Breast epithelium (tissue), 4 donors: ENCODE measurements at regions not wholly inside any gene's neighbourhood (a gene's known extent, or its start where the extent isn't known, plus 50 kb on each side); places are given as distances from the start of the nearest gene placed in this dataset.

Experiments
- DNase-seq, 2 donors: peaks; one replicate each; pipeline ENCODE4 v3.0.0-alpha.2; 2019; ENCODE audit warnings: low spot score in 2 of 2
- H3K27ac ChIP-seq, 2 donors: fragments of 200-600 bp; sonication (generic) in 1 of 2; one replicate each; pipeline ENCODE4 v1.5.1; 2016 to 2019; ENCODE audit warnings: mild to moderate bottlenecking in 1 of 2
- H3K27me3 ChIP-seq, 2 donors: fragments of 200-600 bp; sonication (generic) in 1 of 2; one replicate each; pipeline versions ENCODE4 v1.5.1 to v1.6.0; 2017 to 2019; ENCODE audit warnings: control low read depth in 1 of 2, mild to moderate bottlenecking in 1 of 2
- H3K36me3 ChIP-seq: fragments of 200-600 bp; one replicate; pipeline ENCODE4 v1.5.1; 2019
- H3K4me1 ChIP-seq, 2 donors: fragments of 200-600 bp; sonication (generic); one replicate each; pipeline ENCODE4 v1.5.1; 2016 to 2019; ENCODE audit warnings: control low read depth in 1 of 2
- H3K4me3 ChIP-seq, 3 donors: fragments of 200-600 bp; sonication (generic); 1 replicate in 2 of 3; 2 replicates in 1 of 3; pipeline ENCODE4 v1.5.1; 2016 to 2019; ENCODE audit warnings: mild to moderate bottlenecking in 3 of 3, moderate library complexity in 2 of 3
- H3K9me3 ChIP-seq, 2 donors: fragments of 200-600 bp; sonication (generic) in 1 of 2; one replicate each; pipeline ENCODE4 v1.5.1; 2016 to 2019; ENCODE audit warnings: control low read depth in 1 of 2
- POLR2A ChIP-seq: fragments of 450-650 bp; IDR thresholded peaks from one replicate; pipeline ENCODE4 v1.6.1; 2016; ENCODE audit warnings: antibody characterized with exemption, mild to moderate bottlenecking, moderate library complexity
- POLR2AphosphoS5 ChIP-seq, 3 donors: sonication (generic); formaldehyde crosslinking; IDR thresholded peaks; one replicate each; pipeline ENCODE4 v1.6.1; 2017; ENCODE audit warnings: antibody characterized with exemption in 3 of 3
- intact Hi-C: fragments of 100-400 bp; cut with DNase I; formaldehyde crosslinking; loops from one replicate; pipeline ENCODE4 v1.15.1; 2023; ENCODE audit warnings: low total_unique reads
- TF ChIP-seq, protein P1 (sequence below), 3 donors: fragments of 450-650 bp; IDR thresholded peaks; one replicate each; pipeline ENCODE4 v1.5.1; 2016 to 2017; ENCODE audit warnings: antibody characterized with exemption in 3 of 3, mild to moderate bottlenecking in 3 of 3, moderate library complexity in 3 of 3

DNA sequence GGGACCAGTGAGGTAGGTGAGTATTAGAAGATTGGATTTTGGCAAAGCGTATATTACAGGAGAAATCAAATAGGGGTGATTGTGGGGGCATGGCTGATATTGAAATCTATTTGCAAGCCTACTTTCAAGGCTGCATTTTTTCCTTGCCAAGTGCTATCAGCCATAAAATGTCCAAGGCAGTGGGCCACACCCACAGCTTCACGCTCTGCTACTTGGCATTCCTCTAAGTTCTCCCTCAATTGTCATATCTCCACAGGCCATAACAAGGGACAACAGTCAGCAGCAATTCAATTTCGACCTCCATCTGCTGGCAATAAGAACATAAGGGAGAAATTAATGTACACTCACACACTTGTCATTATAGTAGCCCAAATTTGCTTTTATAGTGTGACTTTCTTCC lies 667.1 kb upstream of the PKN2 start:
- Histone ChIP-seq H3K4me3 (no peak overlapping the region), H3K9me3 (no peaks in the 10 kb centered on the region)

GRCh38 chr1:88021529-88021928 lies 662.5 kb upstream of the PKN2 start:
- Histone ChIP-seq H3K36me3 (no peaks in the 10 kb centered on the region), H3K4me1 (no peaks in the 10 kb centered on the region), H3K27me3 (no peaks in the 10 kb centered on the region), H3K27ac (no peak overlapping the region), H3K9me3 (no peaks in the 10 kb centered on the region), H3K4me3 (no peak overlapping the region)
- DNase-seq: no peak
- intact Hi-C loops: no loop called here
- no peak for TF ChIP-seq POLR2AphosphoS5 (IDR thresholded peaks at IDR 0.05)
- TF ChIP-seq, protein P1, sequence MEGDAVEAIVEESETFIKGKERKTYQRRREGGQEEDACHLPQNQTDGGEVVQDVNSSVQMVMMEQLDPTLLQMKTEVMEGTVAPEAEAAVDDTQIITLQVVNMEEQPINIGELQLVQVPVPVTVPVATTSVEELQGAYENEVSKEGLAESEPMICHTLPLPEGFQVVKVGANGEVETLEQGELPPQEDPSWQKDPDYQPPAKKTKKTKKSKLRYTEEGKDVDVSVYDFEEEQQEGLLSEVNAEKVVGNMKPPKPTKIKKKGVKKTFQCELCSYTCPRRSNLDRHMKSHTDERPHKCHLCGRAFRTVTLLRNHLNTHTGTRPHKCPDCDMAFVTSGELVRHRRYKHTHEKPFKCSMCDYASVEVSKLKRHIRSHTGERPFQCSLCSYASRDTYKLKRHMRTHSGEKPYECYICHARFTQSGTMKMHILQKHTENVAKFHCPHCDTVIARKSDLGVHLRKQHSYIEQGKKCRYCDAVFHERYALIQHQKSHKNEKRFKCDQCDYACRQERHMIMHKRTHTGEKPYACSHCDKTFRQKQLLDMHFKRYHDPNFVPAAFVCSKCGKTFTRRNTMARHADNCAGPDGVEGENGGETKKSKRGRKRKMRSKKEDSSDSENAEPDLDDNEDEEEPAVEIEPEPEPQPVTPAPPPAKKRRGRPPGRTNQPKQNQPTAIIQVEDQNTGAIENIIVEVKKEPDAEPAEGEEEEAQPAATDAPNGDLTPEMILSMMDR (IDR thresholded peaks at IDR 0.05): no peak
- TF ChIP-seq POLR2A: no peak

More for the DNA sequence above, 667.1 kb upstream of the PKN2 start:
- intact Hi-C loops: no loop called here
- Histone ChIP-seq H3K27me3 (no peaks in the 10 kb centered on the region), H3K36me3 (no peaks in the 10 kb centered on the region), H3K27ac (no peak overlapping the region), H3K4me1 (no peaks in the 10 kb centered on the region)
- TF ChIP-seq, protein P1 (IDR thresholded peaks at IDR 0.05): no peak
- TF ChIP-seq POLR2A: no peak
- DNase-seq: no peak

- H3K9me3 ChIP-seq: no peaks in the 10 kb centered on the region
- H3K27me3 ChIP-seq: no peaks in the 10 kb centered on the region
- no peak overlapping the region for H3K4me3 ChIP-seq
- H3K36me3 ChIP-seq: no peaks in the 10 kb centered on the region
- intact Hi-C loops: no loop called here
- TF ChIP-seq, protein P1 (IDR thresholded peaks at IDR 0.05): no peak
- TF ChIP-seq POLR2AphosphoS5 (IDR thresholded peaks at IDR 0.05): no peak
- no peak for TF ChIP-seq POLR2A
- no peaks in the 10 kb centered on the region for H3K4me1 ChIP-seq
- no peak for DNase-seq
- H3K27ac ChIP-seq: no peak overlapping the region
These were observed 661.6 kb upstream of the PKN2 start for GRCh38 chr1:88022516-88022915.

- Histone ChIP-seq H3K4me3 (no peak overlapping the region), H3K27me3 (no peaks in the 10 kb centered on the region), H3K36me3 (no peaks in the 10 kb centered on the region), H3K4me1 (no peaks in the 10 kb centered on the region), H3K27ac (no peak overlapping the region), H3K9me3 (no peaks in the 10 kb centered on the region)
- no peak for TF ChIP-seq POLR2A
- TF ChIP-seq, protein P1 (IDR thresholded peaks at IDR 0.05): no peak
- TF ChIP-seq POLR2AphosphoS5 (IDR thresholded peaks at IDR 0.05): no peak
- intact Hi-C loops: no loop called here
- DNase-seq: no peak
These were observed 654.9 kb upstream of the PKN2 start for GRCh38 chr1:88029142-88029541.

DNA sequence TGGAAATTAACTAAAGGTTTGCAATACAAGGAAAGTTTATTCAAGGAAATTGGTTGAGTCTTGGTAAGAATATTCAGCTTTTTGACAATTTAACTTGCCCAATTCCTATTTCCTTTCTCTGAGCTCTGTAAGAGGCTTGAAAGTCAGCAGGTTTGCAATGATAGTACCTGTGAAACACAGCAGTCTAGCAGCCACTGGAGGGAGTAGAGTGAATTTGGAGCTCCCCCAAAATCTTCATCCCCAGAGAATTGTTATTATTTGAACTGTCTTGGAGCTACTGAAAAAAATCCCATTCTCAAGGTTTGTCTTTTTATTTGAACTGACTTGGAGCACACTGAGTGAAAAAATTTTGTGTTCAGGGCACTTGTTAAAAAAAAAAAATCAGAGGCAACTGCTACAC lies 654.2 kb upstream of the PKN2 start:
- no peak overlapping the region for H3K27ac ChIP-seq
- H3K36me3 ChIP-seq: no peaks in the 10 kb centered on the region
- TF ChIP-seq, protein P1 (IDR thresholded peaks at IDR 0.05): no peak
- TF ChIP-seq POLR2A: no peak
- no peak for TF ChIP-seq POLR2AphosphoS5 (IDR thresholded peaks at IDR 0.05)
- no peaks in the 10 kb centered on the region for H3K4me1 ChIP-seq
- no peaks in the 10 kb centered on the region for H3K27me3 ChIP-seq
- H3K9me3 ChIP-seq: no peaks in the 10 kb centered on the region
- intact Hi-C loops: no loop called here
- H3K4me3 ChIP-seq: no peak overlapping the region
- DNase-seq: no peak
